CD14-positive monocyte (primary cell): ENCODE measurements at regions not wholly inside any gene's neighbourhood (a gene's known extent, or its start where the extent isn't known, plus 50 kb on each side); places are given as distances from the start of the nearest gene placed in this dataset.
"Not testable (repeated sequence)": the region's sequence is repeated elsewhere in the genome, so short reads cannot be mapped to it uniquely, and the experiment has no call there.

Experiments
- DNase-seq, 3 donors: peaks; one replicate each; pipeline ENCODE4 v3.0.0-alpha.2; 2011 to 2022
- H2AFZ ChIP-seq: 2 replicates; pipeline ENCODE4 v1.6.0; 2012; ENCODE audit warnings: mild to moderate bottlenecking, low read depth, low read length, inconsistent platforms; ENCODE audit not compliant: insufficient read depth, poor library complexity, severe bottlenecking
- H3K27ac ChIP-seq, 2 donors: 1 replicate in 1 of 2; 2 replicates in 1 of 2; pipeline ENCODE4 v1.5.1; 2012 to 2013; ENCODE audit warnings: low read length in 2 of 2, control low read depth in 1 of 2, inconsistent platforms in 1 of 2, low read depth in 1 of 2, mild to moderate bottlenecking in 1 of 2
- H3K27me3 ChIP-seq, 2 donors: one replicate each; pipeline versions ENCODE4 v1.6.0 to v1.6.1; 2011 to 2013; ENCODE audit warnings: low read length in 2 of 2; ENCODE audit not compliant: control insufficient read depth in 2 of 2, insufficient read depth in 2 of 2
- H3K36me3 ChIP-seq, 2 donors: replicated peaks in 1 of 2; 1 replicate in 1 of 2; 2 replicates in 1 of 2; pipeline versions ENCODE4 v1.5.1 to v1.6.1; 2012 to 2013; ENCODE audit warnings: low read length in 2 of 2, control low read depth in 1 of 2, inconsistent platforms in 1 of 2, mild to moderate bottlenecking in 1 of 2; ENCODE audit not compliant: insufficient read depth in 2 of 2, control insufficient read depth in 1 of 2
- H3K4me1 ChIP-seq, 2 donors: 1 replicate in 1 of 2; 2 replicates in 1 of 2; pipeline versions ENCODE4 v1.5.1 to v1.6.1; 2012 to 2013; ENCODE audit warnings: low read length in 2 of 2, control low read depth in 1 of 2, inconsistent platforms in 1 of 2, mild to moderate bottlenecking in 1 of 2, moderate library complexity in 1 of 2; ENCODE audit not compliant: insufficient read depth in 2 of 2, control insufficient read depth in 1 of 2
- H3K4me2 ChIP-seq: replicated peaks from 2 replicates; pipeline ENCODE3; 2012; ENCODE audit warnings: low read length, moderate library complexity, mild to moderate bottlenecking; ENCODE audit not compliant: poor library complexity, severe bottlenecking; ENCODE audit errors: extremely low read depth
- H3K4me3 ChIP-seq, 3 experiments: fragments of 200-600 bp in 1 of 3; sonication (generic) in 1 of 3; replicated peaks in 1 of 3; 1 replicate in 2 of 3; 2 replicates in 1 of 3; pipeline ENCODE4 v1.5.1; 2011 to 2013; ENCODE audit warnings: low read length in 3 of 3, mild to moderate bottlenecking in 3 of 3, control low read depth in 2 of 3, low read depth in 2 of 3, inconsistent platforms in 1 of 3, moderate library complexity in 1 of 3
- H3K79me2 ChIP-seq: 2 replicates; pipeline ENCODE4 v1.6.0; 2012; ENCODE audit warnings: mild to moderate bottlenecking, control low read depth, inconsistent platforms, low read length, moderate library complexity; ENCODE audit not compliant: insufficient read depth
- H3K9ac ChIP-seq: 2 replicates; pipeline ENCODE4 v1.6.0; 2017; ENCODE audit warnings: low read length, mild to moderate bottlenecking; ENCODE audit not compliant: insufficient read depth, poor library complexity, severe bottlenecking
- H3K9me3 ChIP-seq, 2 donors: replicated peaks in 1 of 2; 1 replicate in 1 of 2; 2 replicates in 1 of 2; pipeline versions ENCODE4 v1.5.1 to v1.6.1; 2012 to 2013; ENCODE audit warnings: low read length in 2 of 2, control low read depth in 1 of 2; ENCODE audit not compliant: control insufficient read depth in 1 of 2, insufficient read depth in 1 of 2
- H4K20me1 ChIP-seq: 2 replicates; pipeline ENCODE4 v1.6.0; 2012; ENCODE audit warnings: mild to moderate bottlenecking, low read length, control low read depth, moderate library complexity; ENCODE audit not compliant: insufficient read depth
- H3K27ac Mint-ChIP-seq, 7 donors: one replicate each; pipeline ENCODE4 v1.8.0; 2020; ENCODE audit warnings: mild to moderate bottlenecking in 7 of 7, mixed read lengths in 7 of 7, moderate library complexity in 6 of 7, inconsistent platforms in 2 of 7
- H3K27me3 Mint-ChIP-seq, 3 donors: one replicate each; pipeline ENCODE4 v1.8.0; 2021 to 2022; ENCODE audit warnings: low read depth in 3 of 3, mild to moderate bottlenecking in 3 of 3, mixed read lengths in 3 of 3, moderate library complexity in 3 of 3, inconsistent platforms in 1 of 3
- H3K36me3 Mint-ChIP-seq, 2 donors: one replicate each; pipeline ENCODE4 v1.8.0; 2020; ENCODE audit warnings: mixed read lengths in 2 of 2, inconsistent platforms in 1 of 2, mild to moderate bottlenecking in 1 of 2
- H3K4me1 Mint-ChIP-seq: one replicate; pipeline ENCODE4 v1.8.0; 2020; ENCODE audit warnings: mild to moderate bottlenecking, mixed read lengths
- H3K4me3 Mint-ChIP-seq, 2 donors: one replicate each; pipeline ENCODE4 v1.8.0; 2020; ENCODE audit warnings: mild to moderate bottlenecking in 2 of 2, mixed read lengths in 2 of 2, moderate library complexity in 1 of 2
- H3K9me3 Mint-ChIP-seq, 7 donors: one replicate each; pipeline ENCODE4 v1.8.0; 2020 to 2022; ENCODE audit warnings: mixed read lengths in 7 of 7, mild to moderate bottlenecking in 6 of 7, moderate library complexity in 6 of 7, inconsistent platforms in 2 of 7
- WGBS: methylation state at CpG from one replicate; pipeline ENCODE4 v1.1.5; 2013; ENCODE audit warnings: missing lambda C conversion rate; ENCODE audit not compliant: insufficient coverage; 5-methylcytosine and 5-hydroxymethylcytosine counted together
- intact Hi-C, 2 donors: fragments of 100-400 bp; cut with micrococcal nuclease; formaldehyde crosslinking; loops; one replicate each; pipeline versions ENCODE4 v1.15.0 to v1.15.1; 2023
- TF ChIP-seq, protein P1 (sequence below): fragments of 200-600 bp; IDR thresholded peaks from one replicate; pipeline ENCODE4 v1.8.0; 2022; ENCODE audit warnings: antibody characterized with exemption, mild to moderate bottlenecking

GRCh38 chr2:139684286-139684860 is 904.2 kb upstream of the NXPH2 start:
- peaks cover 4 to 18% (median 8%) of the 10 kb centered on the region in 7 donors for H3K9me3 Mint-ChIP-seq

GRCh38 chr2:139674577-139674976 is 894.4 kb upstream of the NXPH2 start:
- no peak for DNase-seq
- intact Hi-C loops, result no loop called here
- Histone ChIP-seq H3K9me3 (peaks cover under 1 to 6% of the 10 kb centered on the region in 2 donors), H2AFZ (no peak overlapping the region), H3K9ac (no peak overlapping the region), H4K20me1 (no peaks in the 10 kb centered on the region), H3K27me3 (no peaks in the 10 kb centered on the region), H3K27ac (no peak overlapping the region), H3K4me3 (no peak overlapping the region), H3K4me1 (no peaks in the 10 kb centered on the region), H3K36me3 (no peaks in the 10 kb centered on the region), H3K79me2 (no peaks in the 10 kb centered on the region), H3K4me2 (no peak overlapping the region)
- H3K36me3 Mint-ChIP-seq, result no peaks in the 10 kb centered on the region
- H3K27ac Mint-ChIP-seq, result no peak overlapping the region
- no peak overlapping the region for H3K4me3 Mint-ChIP-seq
- H3K27me3 Mint-ChIP-seq, result no peaks in the 10 kb centered on the region
- TF ChIP-seq, protein P1, sequence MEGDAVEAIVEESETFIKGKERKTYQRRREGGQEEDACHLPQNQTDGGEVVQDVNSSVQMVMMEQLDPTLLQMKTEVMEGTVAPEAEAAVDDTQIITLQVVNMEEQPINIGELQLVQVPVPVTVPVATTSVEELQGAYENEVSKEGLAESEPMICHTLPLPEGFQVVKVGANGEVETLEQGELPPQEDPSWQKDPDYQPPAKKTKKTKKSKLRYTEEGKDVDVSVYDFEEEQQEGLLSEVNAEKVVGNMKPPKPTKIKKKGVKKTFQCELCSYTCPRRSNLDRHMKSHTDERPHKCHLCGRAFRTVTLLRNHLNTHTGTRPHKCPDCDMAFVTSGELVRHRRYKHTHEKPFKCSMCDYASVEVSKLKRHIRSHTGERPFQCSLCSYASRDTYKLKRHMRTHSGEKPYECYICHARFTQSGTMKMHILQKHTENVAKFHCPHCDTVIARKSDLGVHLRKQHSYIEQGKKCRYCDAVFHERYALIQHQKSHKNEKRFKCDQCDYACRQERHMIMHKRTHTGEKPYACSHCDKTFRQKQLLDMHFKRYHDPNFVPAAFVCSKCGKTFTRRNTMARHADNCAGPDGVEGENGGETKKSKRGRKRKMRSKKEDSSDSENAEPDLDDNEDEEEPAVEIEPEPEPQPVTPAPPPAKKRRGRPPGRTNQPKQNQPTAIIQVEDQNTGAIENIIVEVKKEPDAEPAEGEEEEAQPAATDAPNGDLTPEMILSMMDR, result no peak
- H3K9me3 Mint-ChIP-seq, result peaks cover 0 to 7% (median 2%) of the 10 kb centered on the region in 7 donors
- H3K4me1 Mint-ChIP-seq, result no peaks in the 10 kb centered on the region

More at GRCh38 chr2:139684286-139684860, 904.2 kb upstream of the NXPH2 start:
- no peaks in the 10 kb centered on the region for H3K79me2 ChIP-seq
- no peak overlapping the region for H3K27ac ChIP-seq
- H3K9ac ChIP-seq, result no peak overlapping the region
- H3K4me1 ChIP-seq, result no peaks in the 10 kb centered on the region
- no peaks in the 10 kb centered on the region for H4K20me1 ChIP-seq
- Mint-ChIP-seq H3K4me1 (no peaks in the 10 kb centered on the region), H3K27ac (no peak overlapping the region), H3K27me3 (no peaks in the 10 kb centered on the region), H3K4me3 (no peak overlapping the region), H3K36me3 (no peaks in the 10 kb centered on the region)
- WGBS, result 64% methylated on average over 4 of the region's 5 CpGs
- H3K9me3 ChIP-seq, result peaks cover 8 to 28% of the 10 kb centered on the region in 2 donors
- no peaks in the 10 kb centered on the region for H3K27me3 ChIP-seq
- no peak overlapping the region for H3K4me3 ChIP-seq
- no peak overlapping the region for H3K4me2 ChIP-seq
- DNase-seq, result no peak
- H3K36me3 ChIP-seq, result no peaks in the 10 kb centered on the region
- no peak overlapping the region for H2AFZ ChIP-seq
- intact Hi-C loops, result no loop called here
- TF ChIP-seq, protein P1, result no peak

DNA sequence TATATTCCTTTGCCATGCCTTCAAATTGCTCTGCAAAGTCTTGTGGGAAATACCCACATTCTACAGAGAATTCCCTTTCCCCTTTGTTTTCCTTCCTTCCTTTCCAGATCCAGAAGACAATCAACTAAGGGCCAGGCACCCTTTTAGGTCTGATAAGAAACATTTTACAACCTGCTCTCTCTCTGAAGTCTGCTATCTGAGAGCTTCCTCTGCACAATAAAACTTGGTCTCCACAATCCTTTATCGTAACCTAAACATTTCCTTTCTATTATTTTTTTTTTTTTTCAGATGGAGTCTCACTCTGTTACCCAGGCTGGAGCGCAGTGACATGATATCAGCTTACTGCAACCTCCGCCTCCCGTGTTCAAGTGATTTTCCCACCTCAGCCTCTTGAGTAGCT is 893.3 kb upstream of the NXPH2 start:
- H3K4me1 ChIP-seq, H3K4me3 ChIP-seq, H3K27me3 Mint-ChIP-seq, intact Hi-C loops, DNase-seq, H2AFZ ChIP-seq, H3K27me3 ChIP-seq, H3K27ac Mint-ChIP-seq, H3K36me3 ChIP-seq, H3K9ac ChIP-seq, H3K4me1 Mint-ChIP-seq, H3K79me2 ChIP-seq, H4K20me1 ChIP-seq, H3K4me3 Mint-ChIP-seq, H3K36me3 Mint-ChIP-seq, H3K9me3 ChIP-seq, H3K27ac ChIP-seq, H3K4me2 ChIP-seq: not testable (repeated sequence)
- WGBS, result no CpG with 5 or more reads among the region's 4 CpGs
- peaks cover under 1 to 14% (median 2%) of the 10 kb centered on the region in 7 donors for H3K9me3 Mint-ChIP-seq
